GM19372 (cell line): ENCODE measurements at regions not wholly inside any gene's neighbourhood (a gene's known extent, or its start where the extent isn't known, plus 50 kb on each side); places are given as distances from the start of the nearest gene placed in this dataset.

Experiments
- ATAC-seq: cut with Tn5 transposase; IDR thresholded peaks from one replicate; pipeline ENCODE4 v1.9.1; 2021; ENCODE audit warnings: mild to moderate bottlenecking, low read depth, moderate library complexity; ENCODE audit not compliant: unreplicated experiment

DNA sequence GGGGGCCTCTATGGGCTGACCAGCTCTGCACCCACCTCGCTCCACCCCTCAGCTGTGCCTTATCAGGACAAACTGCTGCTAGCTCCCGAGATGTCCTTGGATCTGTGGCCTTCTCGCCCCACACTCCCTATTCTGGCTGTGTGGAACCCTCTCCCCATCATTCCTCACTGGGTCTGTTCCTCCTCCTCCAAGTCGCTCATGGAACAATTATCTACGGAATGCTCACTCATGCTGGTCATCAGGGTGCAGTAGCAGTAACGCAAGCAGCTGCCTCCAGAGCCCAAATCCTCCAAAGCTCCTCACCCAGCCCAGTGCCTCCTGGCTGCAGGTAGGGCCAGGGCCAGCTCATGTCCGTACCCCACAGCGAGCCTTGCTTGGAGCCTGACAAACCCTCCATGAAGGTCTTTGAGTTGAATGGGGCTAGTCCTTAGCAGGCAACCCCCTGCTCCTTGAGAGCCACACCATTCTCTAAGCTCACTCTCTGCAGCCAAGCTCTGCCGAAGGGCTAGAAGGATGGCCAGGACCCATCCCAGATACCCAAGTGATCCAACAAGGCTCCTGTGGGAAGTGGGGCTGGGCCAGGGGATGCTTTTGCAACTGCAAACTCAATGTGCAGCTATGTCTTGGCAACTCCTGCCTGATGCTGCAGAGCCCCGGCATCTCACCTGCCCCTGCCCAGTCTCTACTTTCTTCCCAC is 977.8 kb downstream of the TBC1D22A start:
- ATAC-seq, result no peak

DNA sequence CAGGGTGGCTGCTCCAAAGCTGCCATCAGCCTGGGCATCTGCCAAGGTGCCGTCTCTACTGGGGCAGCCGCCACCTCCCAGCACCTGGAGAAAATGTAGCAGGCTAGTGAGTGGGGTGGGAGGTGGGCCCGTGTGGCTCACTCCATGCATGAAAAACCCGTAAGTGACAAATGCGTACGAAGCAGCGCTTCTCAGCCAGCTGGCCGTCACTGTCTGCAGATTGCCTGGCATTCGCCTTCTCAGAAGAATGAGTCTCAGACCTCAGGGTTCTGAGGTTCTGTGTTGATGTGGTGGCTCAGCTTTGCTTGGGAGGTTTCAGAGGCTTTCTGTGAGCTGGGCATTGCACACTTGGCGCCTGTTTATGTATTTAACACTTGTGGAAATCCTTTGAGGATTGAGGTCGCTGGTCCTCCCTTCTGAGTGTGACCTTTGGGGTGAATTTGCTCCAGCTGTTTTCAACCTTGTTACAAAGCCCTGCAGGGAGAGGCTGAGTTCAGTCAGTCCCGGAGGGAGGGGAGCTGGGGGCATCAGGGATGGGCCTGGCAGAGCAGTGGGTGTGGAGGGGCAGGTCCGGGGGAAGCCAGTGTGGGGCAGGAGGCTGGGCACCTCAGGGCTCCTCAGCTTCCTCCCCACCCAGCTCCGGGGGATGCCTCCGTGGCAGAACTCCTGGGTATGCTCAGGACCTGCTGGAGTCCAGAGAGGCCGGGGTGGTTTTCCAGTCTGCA is 977.0 kb downstream of the TBC1D22A start:
- no peak for ATAC-seq

DNA sequence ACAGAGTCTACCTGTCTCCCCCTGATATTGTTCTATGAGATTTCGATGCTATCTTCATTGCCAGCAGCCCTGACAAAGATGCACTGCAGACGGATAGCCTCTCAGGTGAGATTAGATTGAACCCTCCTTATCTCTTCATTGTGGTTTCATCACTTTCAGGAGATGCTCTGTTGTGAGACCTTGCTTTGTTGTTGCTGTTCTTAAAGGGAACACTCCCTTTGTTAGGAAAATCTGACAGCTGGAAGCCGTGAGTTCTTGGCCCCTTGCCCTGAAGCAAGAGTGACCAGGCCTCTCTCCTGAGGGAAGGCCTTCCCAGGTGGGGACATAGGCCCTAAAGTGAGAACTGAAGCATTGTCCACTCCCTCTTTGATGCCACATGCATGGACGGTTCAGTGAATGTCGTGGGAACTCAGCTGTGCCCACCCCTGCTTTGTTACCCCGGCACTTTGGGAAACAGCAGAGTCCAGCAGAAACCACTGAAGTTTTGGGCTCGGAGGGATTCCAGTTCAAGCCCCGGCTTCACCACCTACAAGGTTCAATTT is 976.1 kb downstream of the TBC1D22A start:
- ATAC-seq, result no peak

DNA sequence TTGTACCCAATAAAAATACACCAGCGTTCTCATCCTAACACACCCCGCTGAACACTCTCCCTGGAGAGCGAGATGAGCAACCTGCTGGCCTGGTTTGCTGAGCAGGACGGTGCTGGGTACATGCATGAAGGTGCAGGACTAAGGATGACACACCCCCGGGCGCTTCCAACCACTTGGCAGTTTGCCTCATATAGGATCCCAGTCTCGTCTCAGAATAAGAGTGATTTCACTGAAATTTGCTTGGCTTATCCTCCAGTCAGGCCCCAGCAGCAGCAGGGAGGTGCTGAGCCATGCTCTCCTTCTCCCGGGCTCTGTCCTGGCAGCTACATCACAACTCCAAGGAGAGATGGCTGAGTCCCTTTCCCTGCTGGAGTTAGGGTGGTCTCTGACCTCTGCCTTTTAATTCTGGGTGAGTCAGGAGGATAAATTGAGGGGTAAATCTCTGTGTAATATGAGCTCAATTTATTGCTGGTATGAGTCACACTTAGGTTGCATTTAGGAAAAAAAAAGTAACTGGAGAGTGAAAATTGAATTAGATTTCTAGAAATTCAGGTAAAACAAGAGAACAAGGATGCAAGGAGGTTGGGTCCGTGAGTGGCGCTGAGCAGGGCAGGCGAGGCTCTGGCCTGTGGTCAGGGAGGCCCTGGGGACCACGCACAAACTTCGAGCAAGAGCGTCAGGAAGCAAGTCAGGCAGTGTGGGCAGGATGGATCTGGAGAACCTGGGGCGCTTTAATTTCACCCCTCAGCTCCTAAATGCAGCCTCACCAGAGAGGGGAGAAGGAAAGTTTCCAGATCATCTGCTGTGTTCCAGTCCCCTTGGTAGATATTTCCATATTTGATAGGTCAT is 974.0 kb downstream of the TBC1D22A start:
- no peak for ATAC-seq

DNA sequence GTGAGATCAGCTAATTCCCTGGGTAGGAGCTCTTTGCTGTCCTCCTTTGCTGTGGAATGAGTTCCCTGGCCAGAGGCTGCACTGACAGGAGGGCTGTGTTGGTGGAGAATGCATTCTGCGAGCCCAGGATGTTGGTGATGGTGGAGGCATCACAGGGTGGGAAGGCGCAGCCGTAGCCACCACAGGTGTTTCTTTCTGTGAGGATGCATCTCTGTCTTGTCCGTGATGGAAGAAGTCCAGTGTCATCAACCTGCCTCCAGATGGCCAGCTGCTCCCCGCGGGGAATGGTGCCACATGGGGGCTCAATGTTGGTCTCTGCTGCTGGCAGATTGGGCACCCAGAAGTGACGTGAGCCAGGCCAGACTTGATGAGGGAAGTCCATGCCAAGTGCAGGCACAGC is 972.1 kb downstream of the TBC1D22A start:
- no peak for ATAC-seq

DNA sequence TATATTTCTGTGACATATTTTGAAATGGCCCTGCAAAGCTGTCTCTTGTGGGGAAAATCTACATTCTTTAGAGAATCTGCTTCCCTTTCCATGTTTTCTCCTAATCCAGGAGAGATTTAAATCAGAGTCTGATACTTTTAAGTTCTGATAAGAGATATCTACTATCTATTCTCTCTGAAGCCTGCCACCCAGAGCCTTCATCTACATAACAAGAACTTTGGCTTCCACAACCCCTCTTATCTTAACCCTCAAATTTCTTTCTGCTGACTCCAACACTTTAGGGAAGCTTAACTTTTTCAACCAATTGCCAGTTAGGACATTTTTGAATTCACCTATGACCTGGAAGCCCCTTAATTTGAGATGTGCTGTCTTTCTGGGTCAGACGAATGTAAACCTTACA is 965.2 kb downstream of the TBC1D22A start:
- no peak for ATAC-seq

DNA sequence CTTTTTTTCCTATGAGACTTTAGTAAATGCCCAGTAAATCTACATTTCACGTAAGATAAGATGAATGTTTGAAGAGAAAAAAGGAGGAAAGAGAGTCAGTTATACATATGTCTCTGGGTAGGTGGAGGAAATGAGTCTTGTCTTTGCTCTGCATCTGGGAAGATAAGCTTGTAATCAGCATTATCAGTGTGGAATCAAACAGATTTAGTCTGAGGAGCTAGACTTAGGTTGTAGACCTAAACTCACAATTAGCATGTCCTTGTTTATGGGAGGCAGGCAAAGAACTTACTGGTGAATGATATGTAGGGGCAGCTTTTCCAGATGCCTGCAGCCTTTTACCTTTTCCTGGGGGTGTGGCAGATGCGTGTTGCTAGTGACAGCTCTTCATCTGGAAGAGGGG is 962.3 kb downstream of the TBC1D22A start:
- no peak for ATAC-seq

DNA sequence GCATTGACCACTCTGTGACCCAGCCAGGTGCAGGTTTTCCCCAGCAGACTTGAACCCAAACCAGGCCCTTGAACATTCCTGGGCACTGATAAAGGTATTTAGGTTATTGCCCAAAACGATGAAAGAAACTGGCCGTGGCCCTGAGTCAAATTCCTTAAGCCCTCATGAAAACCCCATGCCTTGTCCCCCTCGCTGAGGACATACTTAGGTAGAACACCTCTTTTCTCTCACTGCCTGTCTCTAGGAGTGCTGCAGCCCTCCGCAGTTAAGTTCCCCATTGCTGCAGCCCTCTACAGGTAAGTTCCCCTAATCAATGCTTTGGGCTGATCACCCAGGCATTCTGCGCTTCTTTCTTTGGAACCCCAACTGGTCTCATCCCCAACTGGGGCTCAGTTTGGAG is 961.6 kb downstream of the TBC1D22A start:
- ATAC-seq, result no peak

DNA sequence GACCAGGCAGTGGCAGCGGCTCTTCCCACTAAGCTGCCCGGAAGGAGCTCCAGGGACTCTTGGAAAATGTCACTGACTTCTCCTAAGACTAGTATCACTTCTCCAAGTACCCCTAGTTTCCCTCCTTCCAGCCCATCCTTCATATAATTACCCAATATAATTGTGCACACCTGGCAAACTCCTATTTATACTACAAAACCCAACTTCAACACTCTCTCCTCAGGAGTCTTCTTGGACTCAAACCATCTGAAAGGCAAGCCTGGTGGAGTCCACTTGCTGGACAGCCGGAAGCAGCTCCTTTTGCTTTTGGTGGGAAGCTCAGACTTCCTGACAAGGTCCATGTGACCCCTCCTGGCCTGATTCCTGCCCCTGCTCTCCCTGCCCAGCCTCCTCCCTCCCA is 955.9 kb downstream of the TBC1D22A start:
- ATAC-seq, result no peak

DNA sequence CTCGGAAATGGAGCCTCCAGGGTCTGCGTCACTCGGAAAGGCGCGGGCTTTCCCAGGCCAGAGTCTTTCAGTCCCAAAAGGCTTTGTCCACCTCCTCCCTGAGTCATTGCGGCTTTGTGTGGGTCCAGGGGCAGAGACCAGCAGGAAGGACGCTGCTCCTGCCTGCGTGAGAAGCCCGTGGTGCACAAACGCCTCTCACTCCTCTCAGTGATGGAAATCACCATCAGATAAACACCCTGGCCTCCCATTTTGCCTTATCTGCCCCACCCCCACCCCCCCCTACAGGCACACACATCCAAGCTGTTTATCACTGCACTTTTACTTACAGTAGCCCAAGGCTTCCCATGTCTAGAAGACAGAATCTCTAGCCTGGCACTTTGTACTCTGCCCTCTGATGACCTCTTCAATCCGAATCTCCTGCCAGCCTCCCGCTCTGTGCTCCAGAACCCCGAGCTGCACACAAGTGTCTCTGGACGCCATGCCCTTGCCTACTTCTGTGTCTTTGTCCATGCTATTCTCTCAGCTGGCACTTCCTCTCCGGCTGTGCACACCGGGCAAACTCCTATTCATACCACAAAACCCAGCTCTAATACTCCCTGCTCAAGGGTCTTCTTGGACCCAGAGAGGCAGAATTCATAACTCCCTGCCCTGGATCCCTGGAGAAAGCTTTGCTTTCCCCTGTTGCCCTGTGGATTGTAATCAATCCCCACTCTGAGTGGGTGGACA is 954.6 kb downstream of the TBC1D22A start:
- ATAC-seq, result no peak

DNA sequence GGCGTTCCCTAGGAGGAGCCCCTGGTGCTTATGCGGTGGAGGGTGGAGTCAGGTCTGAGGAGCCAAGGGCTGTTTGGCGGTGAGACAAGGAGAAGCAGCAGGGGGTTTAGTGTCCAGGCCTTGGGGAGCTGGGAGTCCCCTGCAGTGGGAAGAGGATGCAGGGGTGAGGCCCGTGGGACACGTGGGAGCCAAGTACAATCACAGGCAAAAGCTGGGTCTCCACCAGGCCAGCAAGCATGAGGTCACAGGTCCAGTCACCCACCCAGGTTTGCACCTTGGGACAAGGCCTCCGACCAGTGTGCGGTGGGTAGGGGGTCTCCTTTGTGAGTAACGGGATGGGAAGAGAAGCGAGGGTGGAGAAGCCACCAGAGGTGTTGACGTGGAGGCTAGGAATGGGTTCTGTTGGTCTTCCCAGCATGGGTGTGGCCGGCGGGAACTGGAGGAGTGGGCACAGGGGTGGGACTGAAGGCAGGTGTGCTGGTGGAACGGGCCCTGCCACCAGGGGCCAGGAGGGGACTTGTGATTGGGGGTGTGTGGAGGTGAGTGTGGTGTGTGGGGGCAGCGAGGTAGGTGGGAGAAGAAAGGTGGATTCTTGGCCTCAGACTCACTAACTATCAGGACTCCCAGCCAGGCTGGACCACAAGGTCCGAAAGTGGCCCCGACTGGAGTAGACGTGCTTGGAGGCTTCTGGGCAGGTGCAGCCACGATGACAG is 953.6 kb downstream of the TBC1D22A start:
- ATAC-seq, result no peak

DNA sequence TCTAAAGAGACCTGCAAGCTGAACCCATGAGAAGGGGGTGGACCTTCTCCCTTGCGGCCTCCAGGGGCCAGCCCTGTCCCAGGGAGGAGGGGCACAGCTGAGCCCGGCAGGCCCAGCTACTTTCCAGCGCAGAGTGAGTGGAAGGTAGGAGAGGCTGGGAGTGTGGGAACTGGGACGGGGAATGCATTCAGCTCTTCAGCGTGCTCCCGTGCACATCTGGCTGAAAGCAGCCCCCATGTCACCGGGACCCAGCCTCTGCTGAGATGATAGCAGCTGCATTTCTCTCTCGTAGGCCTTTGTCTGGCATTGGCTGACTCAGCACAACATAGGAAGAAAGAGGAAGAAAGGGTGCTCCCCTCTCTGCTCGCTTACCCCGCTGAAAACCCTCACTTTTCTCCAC is 951.5 kb downstream of the TBC1D22A start:
- no peak for ATAC-seq

DNA sequence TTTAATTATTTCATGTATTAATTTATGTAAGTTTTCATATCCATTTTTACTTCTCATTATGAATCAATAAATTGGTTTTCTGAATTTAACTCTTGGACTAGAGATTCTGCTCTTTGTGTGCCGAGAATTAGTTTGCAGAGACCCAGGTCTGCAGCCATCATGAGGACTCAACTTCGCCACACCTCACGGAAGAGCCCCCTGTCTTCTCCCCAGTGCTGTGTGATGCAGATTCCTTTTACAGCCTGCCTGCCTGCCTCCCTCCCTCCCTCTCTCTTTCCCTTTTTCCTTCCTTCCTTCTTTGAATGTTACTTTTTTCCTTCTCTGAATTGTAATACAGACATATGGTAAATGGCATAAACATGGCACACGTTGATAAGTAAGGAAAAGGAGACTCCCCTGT is 947.7 kb downstream of the TBC1D22A start:
- no peak for ATAC-seq

DNA sequence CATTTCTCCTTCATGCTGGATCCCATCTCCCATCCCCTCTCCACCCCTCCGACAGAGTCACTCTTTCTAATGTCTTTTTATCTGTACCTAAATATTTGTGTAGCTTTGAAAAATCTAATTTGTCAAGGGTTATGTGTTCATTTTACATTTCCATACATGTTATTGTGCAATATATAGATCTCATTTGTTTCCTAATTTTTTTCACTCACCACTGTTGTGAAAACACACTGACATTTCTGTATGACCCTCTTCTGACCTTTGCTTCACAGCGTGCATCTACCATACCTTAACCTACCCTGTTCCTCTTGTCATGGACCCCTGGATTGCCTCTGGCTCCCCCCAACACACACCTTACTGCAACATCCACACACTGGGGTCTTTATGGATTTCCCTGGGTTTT is 942.9 kb downstream of the TBC1D22A start:
- ATAC-seq, result no peak

DNA sequence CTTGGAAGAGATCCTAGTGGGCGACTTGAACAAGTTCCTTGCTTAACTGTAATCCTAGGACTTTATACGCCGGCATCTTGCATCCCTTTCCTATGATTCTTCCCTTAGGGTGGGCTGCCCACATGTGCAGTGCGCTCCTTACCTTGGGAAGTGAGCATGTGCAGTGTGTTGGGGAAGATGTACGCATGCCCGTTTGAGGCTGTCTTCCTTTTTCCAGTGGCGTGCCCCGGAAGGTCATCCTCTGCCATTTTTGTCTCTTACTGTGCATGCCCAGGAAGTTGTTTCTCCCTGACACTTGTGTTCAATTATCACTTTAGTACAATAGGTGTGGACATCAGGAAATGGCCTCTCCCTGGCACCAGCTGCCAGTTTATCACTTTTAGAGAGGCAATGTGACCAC is 936.5 kb downstream of the TBC1D22A start:
- no peak for ATAC-seq

DNA sequence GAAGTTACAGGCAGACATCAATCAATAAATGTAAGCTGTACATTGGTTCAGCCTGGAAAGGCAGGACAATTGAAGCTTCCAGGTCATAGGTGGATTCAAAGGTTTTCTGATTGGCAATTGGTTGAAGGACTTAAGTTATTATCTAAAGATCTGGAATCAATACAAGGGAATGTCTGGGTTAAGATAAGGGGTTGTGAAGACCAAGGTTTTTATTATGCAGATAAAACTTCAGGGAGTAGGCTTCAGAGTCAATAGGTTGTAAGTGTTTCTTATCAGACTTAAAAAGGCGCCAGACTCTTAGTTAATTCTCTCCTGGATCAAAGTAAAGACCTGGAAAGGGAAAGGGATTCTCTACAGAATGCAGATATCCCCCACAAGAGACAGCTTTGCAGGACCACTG is 935.4 kb downstream of the TBC1D22A start:
- ATAC-seq, result no peak

DNA sequence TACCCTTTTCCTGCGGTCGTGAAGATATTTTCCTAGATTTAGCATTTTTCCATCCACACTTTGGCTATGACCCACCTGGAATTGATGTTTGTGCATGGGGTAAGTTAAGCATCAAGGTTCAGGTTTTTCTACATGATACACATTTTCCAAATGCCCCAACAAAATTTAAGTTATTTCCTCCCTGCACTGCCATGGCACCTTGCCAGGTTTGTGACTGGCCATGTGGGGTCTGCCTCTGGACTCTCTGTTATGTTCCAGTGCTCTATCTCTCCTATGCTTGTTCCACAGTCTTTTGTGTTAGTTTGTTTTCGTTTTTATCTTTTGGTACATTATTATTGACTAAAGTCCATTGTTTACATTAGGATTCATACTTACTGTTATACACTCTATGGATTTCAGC is 934.3 kb downstream of the TBC1D22A start:
- ATAC-seq, result no peak

DNA sequence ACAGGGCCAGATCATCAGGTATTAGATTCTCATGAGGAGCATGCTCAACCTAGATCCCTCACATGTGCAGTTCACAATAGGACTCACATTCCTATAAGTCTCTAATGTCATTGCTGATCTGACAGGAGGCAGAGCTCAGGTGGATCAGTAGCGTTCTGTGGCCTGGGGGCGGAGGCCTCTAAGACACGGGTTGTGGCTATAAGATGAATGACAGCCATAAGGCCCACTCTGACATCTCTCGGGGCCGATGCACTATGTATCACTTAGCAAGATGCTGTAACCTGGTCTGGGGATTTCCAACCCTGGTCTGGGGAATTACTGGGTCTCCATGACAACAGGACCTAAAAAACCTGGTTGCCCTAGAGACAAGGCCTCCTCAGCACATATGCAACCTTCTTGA is 932.7 kb downstream of the TBC1D22A start:
- no peak for ATAC-seq

DNA sequence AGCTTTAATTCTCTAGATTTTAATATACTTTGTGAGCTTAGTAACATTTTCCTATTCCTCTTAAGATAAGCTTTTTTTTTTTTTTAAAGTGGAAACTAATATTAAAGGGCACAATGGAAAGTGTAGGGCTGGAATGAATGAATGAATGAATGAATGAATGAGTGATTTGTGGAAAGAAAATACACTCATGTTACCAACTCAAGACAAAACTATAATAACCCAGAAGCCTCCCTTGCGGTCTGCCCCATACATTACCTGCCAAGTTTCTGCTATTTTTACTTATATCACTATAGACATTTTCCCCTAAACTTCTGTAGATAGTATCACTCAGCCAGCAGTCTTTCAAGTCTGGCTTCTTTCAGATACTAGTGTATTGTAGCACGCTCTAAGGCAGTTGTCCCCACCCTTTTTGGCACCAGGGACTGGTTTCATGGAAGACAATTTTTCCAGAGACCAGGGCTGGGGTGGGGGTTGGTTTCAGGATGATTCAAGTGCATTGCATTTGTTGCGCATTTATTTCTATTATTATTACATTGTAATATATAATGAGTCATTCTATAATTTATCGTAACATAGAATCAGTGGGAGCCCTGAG is 932.2 kb downstream of the TBC1D22A start:
- ATAC-seq, result no peak

DNA sequence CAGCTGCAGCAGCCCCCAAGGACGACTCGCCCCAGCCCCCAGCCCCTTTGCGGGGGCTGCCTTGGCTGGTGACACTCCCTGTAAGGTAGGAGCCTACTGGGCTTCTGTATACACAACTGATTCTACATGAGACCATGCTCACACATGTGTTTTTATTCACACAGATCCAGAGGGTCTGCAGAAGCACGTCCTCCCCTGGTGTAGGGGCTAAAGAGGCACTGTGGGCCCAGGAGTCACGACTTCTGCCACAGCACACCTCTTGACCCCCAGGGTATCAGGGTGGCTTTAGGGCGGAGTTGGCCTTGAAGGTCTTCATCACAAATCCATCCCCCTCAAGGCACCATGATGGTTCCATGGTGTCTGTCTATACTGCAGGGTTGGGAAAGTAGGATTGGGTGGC is 931.2 kb downstream of the TBC1D22A start:
- ATAC-seq, result no peak
